Hepatocyte (in vitro differentiated cells): ENCODE measurements at regions not wholly inside any gene's neighbourhood (a gene's known extent, or its start where the extent isn't known, plus 50 kb on each side); places are given as distances from the start of the nearest gene placed in this dataset.
"Not testable (repeated sequence)": the region's sequence is repeated elsewhere in the genome, so short reads cannot be mapped to it uniquely, and the experiment has no call there.

Source experiments
- DNase-seq: peaks from one replicate; pipeline ENCODE4 v3.0.0-alpha.2; 2016; ENCODE audit warnings: low spot score
- H2AFZ ChIP-seq: fragments of 200-600 bp; sonication (generic); 2 replicates; pipeline ENCODE4 v1.6.0; 2016; ENCODE audit warnings: antibody characterized with exemption, mild to moderate bottlenecking
- H3K27ac ChIP-seq: fragments of 200-600 bp; sonication (generic); 2 replicates; pipeline ENCODE4 v1.5.1; 2016; ENCODE audit warnings: mild to moderate bottlenecking
- H3K27me3 ChIP-seq: fragments of 200-600 bp; sonication (generic); 2 replicates; pipeline ENCODE4 v1.6.1; 2016
- H3K36me3 ChIP-seq: fragments of 200-600 bp; sonication (generic); replicated peaks from 2 replicates; pipeline ENCODE4 v1.5.1; 2016; ENCODE audit warnings: low read depth; ENCODE audit not compliant: insufficient read depth
- H3K4me1 ChIP-seq: fragments of 200-600 bp; sonication (generic); 2 replicates; pipeline ENCODE4 v1.5.1; 2016; ENCODE audit warnings: mild to moderate bottlenecking, moderate library complexity; ENCODE audit not compliant: insufficient read depth
- H3K4me2 ChIP-seq: fragments of 200-600 bp; sonication (generic); 2 replicates; pipeline ENCODE4 v1.6.0; 2016
- H3K4me3 ChIP-seq: fragments of 200-600 bp; sonication (generic); 2 replicates; pipeline ENCODE4 v1.5.1; 2016; ENCODE audit warnings: mild to moderate bottlenecking
- H3K79me2 ChIP-seq: fragments of 200-600 bp; sonication (generic); 2 replicates; pipeline ENCODE4 v1.6.0; 2017; ENCODE audit warnings: mild to moderate bottlenecking
- H3K9me2 ChIP-seq: fragments of 200-600 bp; sonication (generic); replicated peaks from 2 replicates; pipeline ENCODE4 v1.6.0; 2017; ENCODE audit warnings: mild to moderate bottlenecking; ENCODE audit not compliant: insufficient read depth
- H3K9me3 ChIP-seq: fragments of 200-600 bp; sonication (generic); 2 replicates; pipeline ENCODE4 v1.5.1; 2016; ENCODE audit warnings: low read depth, mild to moderate bottlenecking
- H4K20me1 ChIP-seq: fragments of 200-600 bp; sonication (generic); 2 replicates; pipeline ENCODE4 v1.6.0; 2016; ENCODE audit warnings: mild to moderate bottlenecking; ENCODE audit not compliant: insufficient read depth, poor library complexity, severe bottlenecking
- CTCF ChIP-seq: fragments of 200-600 bp; sonication (generic); IDR thresholded peaks from 2 replicates; pipeline ENCODE4 v1.5.1; 2016; ENCODE audit warnings: antibody characterized with exemption, mild to moderate bottlenecking; ENCODE audit not compliant: poor library complexity
- EZH2 ChIP-seq: fragments of 200-600 bp; sonication (generic); IDR thresholded peaks from 2 replicates; pipeline ENCODE4 v1.6.1; 2016; ENCODE audit warnings: antibody characterized with exemption, mild to moderate bottlenecking, borderline replicate concordance
- EZH2phosphoT487 ChIP-seq: fragments of 200-600 bp; sonication (generic); IDR thresholded peaks from one replicate; pipeline ENCODE4 v1.6.1; 2018; ENCODE audit warnings: antibody characterized with exemption, mild to moderate bottlenecking, low read depth, moderate library complexity; ENCODE audit not compliant: unreplicated experiment, severe bottlenecking
- WGBS: methylation state at CpG from one replicate; pipeline ENCODE4 v1.1.6; 2016; ENCODE audit warnings: low lambda C conversion rate; ENCODE audit errors: missing lambda C conversion rate; 5-methylcytosine and 5-hydroxymethylcytosine counted together

GRCh38 chr18:34511435-34511834 is 198.7 kb upstream of the DTNA start:
- Histone ChIP-seq H3K9me3 (no peaks in the 10 kb centered on the region), H3K27ac (no peak overlapping the region), H3K9me2 (no peaks in the 10 kb centered on the region), H3K27me3 (no peaks in the 10 kb centered on the region), H3K4me1 (no peaks in the 10 kb centered on the region), H3K4me3 (no peak overlapping the region), H3K4me2 (no peak overlapping the region), H3K36me3 (no peaks in the 10 kb centered on the region), H2AFZ (no peak overlapping the region), H3K79me2 (no peaks in the 10 kb centered on the region), H4K20me1 (no peaks in the 10 kb centered on the region)
- TF ChIP-seq CTCF: no peak
- no peak for TF ChIP-seq EZH2phosphoT487
- no peak for TF ChIP-seq EZH2
- no peak for DNase-seq

DNA sequence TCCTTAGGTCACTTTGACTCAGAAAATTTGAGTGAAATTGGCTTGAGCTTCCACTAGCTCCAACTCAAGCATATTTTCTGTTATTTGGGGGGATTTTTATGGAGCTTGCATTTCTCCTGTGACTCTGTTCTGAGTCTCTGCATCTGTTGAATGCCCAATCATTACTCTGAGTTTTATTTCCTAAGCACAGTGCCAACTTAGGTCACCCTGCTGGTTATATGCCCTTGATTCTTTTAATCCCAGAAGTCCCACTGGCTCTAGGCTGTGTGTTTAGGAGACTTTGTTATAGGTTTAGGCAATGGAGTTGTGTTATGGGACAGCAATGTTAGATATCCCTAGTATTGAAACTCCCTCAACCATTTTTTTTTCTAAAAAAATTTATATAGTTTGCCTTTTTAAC is 198.2 kb upstream of the DTNA start:
- H3K4me3 ChIP-seq: no peak overlapping the region
- DNase-seq: no peak
- no peak overlapping the region for H3K4me2 ChIP-seq

DNA sequence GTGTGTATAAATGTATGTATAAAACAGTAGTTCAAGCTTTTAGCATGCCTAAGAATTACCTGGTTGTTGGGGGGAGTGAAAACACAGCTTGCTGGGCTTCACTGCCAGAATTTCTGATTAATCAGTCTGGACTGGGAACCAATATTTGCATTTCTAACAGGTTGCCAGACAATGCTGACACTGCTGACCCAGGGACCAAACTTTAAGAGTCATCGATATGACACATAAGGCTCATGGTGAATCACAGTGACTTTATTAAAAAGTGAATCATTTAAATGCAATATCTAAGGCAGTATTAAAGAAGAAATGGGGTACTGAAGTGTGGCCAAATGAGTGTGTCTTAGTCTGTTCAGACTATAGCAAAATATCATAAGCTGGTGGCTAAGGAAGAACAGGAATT is 195.9 kb upstream of the DTNA start:
- 95% methylated on average over 1 of the region's 1 CpG for WGBS

More for the DNA sequence above, 198.2 kb upstream of the DTNA start:
- H4K20me1 ChIP-seq: no peaks in the 10 kb centered on the region
- H3K36me3 ChIP-seq: no peaks in the 10 kb centered on the region
- no peak for TF ChIP-seq CTCF
- TF ChIP-seq EZH2: no peak
- no peak for TF ChIP-seq EZH2phosphoT487
- no peaks in the 10 kb centered on the region for H3K79me2 ChIP-seq
- H2AFZ ChIP-seq: no peak overlapping the region
- no peaks in the 10 kb centered on the region for H3K27me3 ChIP-seq
- H3K4me1 ChIP-seq: no peaks in the 10 kb centered on the region
- H3K9me3 ChIP-seq: no peaks in the 10 kb centered on the region
- H3K27ac ChIP-seq: no peak overlapping the region
- no peaks in the 10 kb centered on the region for H3K9me2 ChIP-seq

DNA sequence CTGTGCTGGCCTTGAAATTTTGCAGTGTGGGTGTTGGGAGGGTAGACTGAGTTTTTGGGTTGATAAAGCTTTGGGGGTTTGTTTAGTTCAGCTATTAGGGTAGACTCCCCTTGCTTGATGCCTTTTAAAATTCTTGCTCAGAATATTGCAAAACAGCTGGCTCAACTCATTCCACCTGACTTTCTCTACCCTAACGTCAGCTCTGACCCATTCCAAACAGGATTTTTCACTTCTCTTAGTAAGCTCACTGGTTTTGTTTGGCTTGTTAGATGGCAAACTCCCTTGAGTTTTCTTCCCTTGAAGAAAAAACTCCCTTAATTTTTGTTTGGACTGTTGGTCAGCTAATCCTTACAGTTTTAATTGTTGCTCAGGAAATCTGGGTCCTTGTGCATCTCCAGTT is 195.1 kb upstream of the DTNA start:
- 89% methylated on average over 1 of the region's 1 CpG for WGBS
- H3K4me3 ChIP-seq: no peak overlapping the region
- H3K27ac ChIP-seq: no peak overlapping the region
- no peaks in the 10 kb centered on the region for H3K36me3 ChIP-seq
- H4K20me1 ChIP-seq: no peaks in the 10 kb centered on the region
- no peak for DNase-seq
- TF ChIP-seq EZH2phosphoT487: no peak
- no peak for TF ChIP-seq CTCF
- no peak for TF ChIP-seq EZH2
- no peaks in the 10 kb centered on the region for H3K9me2 ChIP-seq
- no peak overlapping the region for H2AFZ ChIP-seq
- H3K4me2 ChIP-seq: no peak overlapping the region
- H3K4me1 ChIP-seq: no peaks in the 10 kb centered on the region
- H3K79me2 ChIP-seq: no peaks in the 10 kb centered on the region
- H3K9me3 ChIP-seq: no peaks in the 10 kb centered on the region
- H3K27me3 ChIP-seq: no peaks in the 10 kb centered on the region

More for the DNA sequence above, 195.9 kb upstream of the DTNA start:
- H3K79me2 ChIP-seq: no peaks in the 10 kb centered on the region
- no peak overlapping the region for H3K4me2 ChIP-seq
- no peak overlapping the region for H3K27ac ChIP-seq
- no peak overlapping the region for H3K4me3 ChIP-seq
- no peaks in the 10 kb centered on the region for H3K9me3 ChIP-seq
- no peaks in the 10 kb centered on the region for H3K4me1 ChIP-seq
- H3K36me3 ChIP-seq: no peaks in the 10 kb centered on the region
- no peak for DNase-seq
- TF ChIP-seq EZH2phosphoT487 (no peak), EZH2 (no peak)
- H2AFZ ChIP-seq: no peak overlapping the region
- no peaks in the 10 kb centered on the region for H4K20me1 ChIP-seq
- no peaks in the 10 kb centered on the region for H3K27me3 ChIP-seq
- no peaks in the 10 kb centered on the region for H3K9me2 ChIP-seq

DNA sequence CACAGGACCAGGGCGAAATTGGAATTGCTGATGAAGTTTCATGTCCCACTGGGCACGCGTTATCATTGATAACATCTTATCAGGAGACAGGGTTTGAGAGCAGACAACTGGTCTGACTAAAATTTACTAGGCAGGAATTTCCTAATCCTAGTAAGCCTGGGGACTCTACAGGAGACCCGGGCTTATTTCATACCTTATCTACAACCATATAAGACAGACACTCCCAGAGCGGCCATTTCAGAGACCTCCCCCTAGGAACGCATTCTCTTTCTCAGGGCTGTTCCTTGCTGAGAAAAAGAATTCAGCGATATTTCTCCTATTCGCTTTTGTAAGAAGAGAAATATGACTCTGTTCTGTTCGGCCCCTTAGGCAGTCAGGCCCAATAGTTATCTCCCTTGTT is 193.7 kb upstream of the DTNA start:
- not testable (repeated sequence) for H3K79me2 ChIP-seq, H3K4me2 ChIP-seq, H3K27ac ChIP-seq, H3K27me3 ChIP-seq, H3K4me3 ChIP-seq, H3K36me3 ChIP-seq, H3K9me3 ChIP-seq, H2AFZ ChIP-seq, H3K4me1 ChIP-seq, H3K9me2 ChIP-seq, H4K20me1 ChIP-seq, DNase-seq
- WGBS: 83% methylated on average over 9 of the region's 9 CpGs

DNA sequence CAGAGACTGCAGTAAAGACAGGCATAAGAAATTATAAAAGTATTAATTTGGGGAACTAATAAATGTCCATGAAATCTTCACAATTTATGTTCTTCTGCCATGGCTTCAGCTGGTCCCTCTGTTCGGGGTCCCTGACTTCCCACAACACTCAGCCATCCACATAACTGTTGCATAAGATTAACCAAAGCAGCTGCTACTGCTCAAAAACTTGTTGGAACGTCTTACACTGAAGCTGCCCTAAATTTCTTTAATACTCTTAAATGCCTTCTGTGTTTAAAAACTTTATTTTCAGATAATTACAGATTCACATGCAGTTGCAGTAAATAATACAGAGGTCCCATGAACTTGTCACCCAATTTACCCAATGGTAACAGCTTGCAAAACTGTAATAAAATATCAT is 193.1 kb upstream of the DTNA start:
- H3K9me3 ChIP-seq, H3K4me3 ChIP-seq, H3K4me1 ChIP-seq, H3K27me3 ChIP-seq, DNase-seq, H2AFZ ChIP-seq, H3K79me2 ChIP-seq, H3K27ac ChIP-seq, H3K4me2 ChIP-seq, H3K36me3 ChIP-seq, H4K20me1 ChIP-seq, H3K9me2 ChIP-seq: not testable (repeated sequence)
- 95% methylated on average over 2 of the region's 2 CpGs for WGBS
